Lower leg skin (tissue), 3 donors: ENCODE measurements at regions not wholly inside any gene's neighbourhood (a gene's known extent, or its start where the extent isn't known, plus 50 kb on each side); places are given as distances from the start of the nearest gene placed in this dataset.

Experiments used
- POLR2A ChIP-seq, 2 donors: fragments of 450-650 bp; IDR thresholded peaks; one replicate each; pipeline ENCODE4 v1.6.1; 2016 to 2017; ENCODE audit warnings: antibody characterized with exemption in 2 of 2, mild to moderate bottlenecking in 1 of 2, moderate library complexity in 1 of 2
- TF ChIP-seq, protein P1 (sequence below), 3 donors: fragments of 450-650 bp; IDR thresholded peaks; one replicate each; pipeline ENCODE4 v1.5.1; 2016; ENCODE audit warnings: antibody characterized with exemption in 3 of 3, mild to moderate bottlenecking in 3 of 3, moderate library complexity in 2 of 3

DNA sequence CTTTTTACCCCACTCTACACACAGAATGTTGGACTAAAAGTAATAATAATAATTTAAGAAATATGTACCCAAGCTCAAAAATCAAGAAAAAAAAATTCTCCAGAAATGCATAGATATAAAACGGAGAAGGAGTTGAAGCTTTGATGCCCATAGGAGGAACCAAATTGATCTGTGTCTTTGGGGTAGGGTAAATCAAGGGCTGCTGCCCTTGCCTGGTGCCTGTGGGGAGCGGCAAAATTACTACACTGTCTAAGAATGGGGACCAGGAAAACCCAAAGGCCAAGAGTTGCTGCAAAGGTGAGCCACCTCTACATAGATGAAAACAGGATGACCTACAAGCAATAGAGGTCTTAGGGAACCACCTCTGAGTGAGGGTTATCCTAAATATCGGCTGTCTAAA lies 56.0 kb upstream of the SPPL2A start:
- TF ChIP-seq, protein P1, sequence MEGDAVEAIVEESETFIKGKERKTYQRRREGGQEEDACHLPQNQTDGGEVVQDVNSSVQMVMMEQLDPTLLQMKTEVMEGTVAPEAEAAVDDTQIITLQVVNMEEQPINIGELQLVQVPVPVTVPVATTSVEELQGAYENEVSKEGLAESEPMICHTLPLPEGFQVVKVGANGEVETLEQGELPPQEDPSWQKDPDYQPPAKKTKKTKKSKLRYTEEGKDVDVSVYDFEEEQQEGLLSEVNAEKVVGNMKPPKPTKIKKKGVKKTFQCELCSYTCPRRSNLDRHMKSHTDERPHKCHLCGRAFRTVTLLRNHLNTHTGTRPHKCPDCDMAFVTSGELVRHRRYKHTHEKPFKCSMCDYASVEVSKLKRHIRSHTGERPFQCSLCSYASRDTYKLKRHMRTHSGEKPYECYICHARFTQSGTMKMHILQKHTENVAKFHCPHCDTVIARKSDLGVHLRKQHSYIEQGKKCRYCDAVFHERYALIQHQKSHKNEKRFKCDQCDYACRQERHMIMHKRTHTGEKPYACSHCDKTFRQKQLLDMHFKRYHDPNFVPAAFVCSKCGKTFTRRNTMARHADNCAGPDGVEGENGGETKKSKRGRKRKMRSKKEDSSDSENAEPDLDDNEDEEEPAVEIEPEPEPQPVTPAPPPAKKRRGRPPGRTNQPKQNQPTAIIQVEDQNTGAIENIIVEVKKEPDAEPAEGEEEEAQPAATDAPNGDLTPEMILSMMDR (IDR thresholded peaks at IDR 0.05), result no peak
- TF ChIP-seq POLR2A (IDR thresholded peaks at IDR 0.05), result no peak
